ENCODE measurements at regions not wholly inside any gene's neighbourhood (a gene's known extent, or its start where the extent isn't known, plus 50 kb on each side); places are given as distances from the start of the nearest gene placed in this dataset.
A peak's percentile ranks its signal among the peaks of the same experiment; 100 is the strongest.

DNA sequence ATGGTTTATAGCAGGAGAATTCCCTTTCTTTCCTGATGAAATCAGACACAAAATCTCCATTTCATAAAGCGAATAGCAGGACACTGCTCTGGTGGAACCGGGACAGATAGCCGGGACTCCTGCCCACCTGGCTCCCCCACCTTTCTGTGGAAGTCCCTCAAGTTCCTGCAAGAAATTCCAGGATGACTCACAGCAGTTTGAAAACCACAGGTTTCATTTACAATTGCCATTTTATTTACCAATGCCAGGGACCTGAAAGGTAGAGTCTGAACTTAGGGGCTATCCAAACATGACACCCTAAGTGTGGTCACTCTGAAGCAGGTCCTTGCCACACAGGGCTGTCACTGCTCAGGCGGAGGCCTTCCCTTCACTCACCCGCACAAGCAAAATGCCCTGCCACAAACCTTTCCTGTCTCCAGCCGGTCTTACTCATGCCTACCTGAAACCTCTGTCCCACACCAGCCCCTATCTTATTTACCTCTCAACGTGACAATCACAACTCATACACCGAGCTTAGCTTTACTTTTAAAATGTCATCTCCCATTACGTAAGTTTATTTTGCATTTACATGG is 63.3 kb upstream of the TAF1L start:
- Histone ChIP-seq H3K4me1 (ENCODE audit: low read depth) (no peaks in the 10 kb centered on the region), H3K27ac (no peak overlapping the region), H3K4me3 (no peak overlapping the region), H3K36me3 (no peaks in the 10 kb centered on the region), H3K9me3 (ENCODE audit: low read depth) (no peaks in the 10 kb centered on the region), H3K27me3 (no peaks in the 10 kb centered on the region)
- DNase-seq (ENCODE audit: low read depth in 1 of 2, low spot score in 1 of 2), result no peak
- TF ChIP-seq, protein P1, sequence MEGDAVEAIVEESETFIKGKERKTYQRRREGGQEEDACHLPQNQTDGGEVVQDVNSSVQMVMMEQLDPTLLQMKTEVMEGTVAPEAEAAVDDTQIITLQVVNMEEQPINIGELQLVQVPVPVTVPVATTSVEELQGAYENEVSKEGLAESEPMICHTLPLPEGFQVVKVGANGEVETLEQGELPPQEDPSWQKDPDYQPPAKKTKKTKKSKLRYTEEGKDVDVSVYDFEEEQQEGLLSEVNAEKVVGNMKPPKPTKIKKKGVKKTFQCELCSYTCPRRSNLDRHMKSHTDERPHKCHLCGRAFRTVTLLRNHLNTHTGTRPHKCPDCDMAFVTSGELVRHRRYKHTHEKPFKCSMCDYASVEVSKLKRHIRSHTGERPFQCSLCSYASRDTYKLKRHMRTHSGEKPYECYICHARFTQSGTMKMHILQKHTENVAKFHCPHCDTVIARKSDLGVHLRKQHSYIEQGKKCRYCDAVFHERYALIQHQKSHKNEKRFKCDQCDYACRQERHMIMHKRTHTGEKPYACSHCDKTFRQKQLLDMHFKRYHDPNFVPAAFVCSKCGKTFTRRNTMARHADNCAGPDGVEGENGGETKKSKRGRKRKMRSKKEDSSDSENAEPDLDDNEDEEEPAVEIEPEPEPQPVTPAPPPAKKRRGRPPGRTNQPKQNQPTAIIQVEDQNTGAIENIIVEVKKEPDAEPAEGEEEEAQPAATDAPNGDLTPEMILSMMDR (IDR thresholded peaks at IDR 0.05; ENCODE audit: low read depth, low read length), result no peak

DNA sequence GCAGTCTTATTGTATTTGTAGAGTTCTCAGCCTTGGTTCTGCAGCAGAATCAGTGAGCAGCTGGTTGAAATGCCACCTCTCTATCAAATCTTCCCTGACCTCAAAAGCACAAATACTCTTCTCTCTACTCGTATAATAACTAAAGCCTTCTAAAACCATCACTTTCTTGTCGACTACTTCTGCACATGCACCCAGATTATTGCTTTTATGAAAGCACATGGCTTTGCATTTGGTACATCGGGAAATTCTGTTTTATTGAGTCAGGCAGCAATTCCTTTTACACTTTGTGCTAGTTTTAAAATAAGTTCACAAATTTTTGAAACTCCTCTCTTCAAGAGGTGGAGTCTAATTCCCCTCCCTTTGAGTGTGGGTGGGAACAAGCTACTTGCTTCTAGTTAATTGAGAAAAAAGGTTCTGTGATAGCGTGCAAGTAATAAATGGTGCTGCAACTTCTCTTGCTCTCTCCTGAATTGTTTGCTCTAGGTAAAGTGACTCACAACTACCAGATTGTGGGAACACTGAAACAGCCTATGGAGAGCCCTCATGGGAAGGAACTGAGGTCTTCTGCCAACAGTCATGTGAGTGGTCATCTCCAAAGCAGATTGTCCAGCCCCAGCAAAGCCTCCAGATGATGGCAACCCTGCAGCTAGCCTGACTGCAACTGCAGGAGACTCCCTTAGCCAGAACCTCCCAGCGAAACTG is 66.0 kb upstream of the TAF1L start:
- Histone ChIP-seq H3K9me3 (ENCODE audit: low read depth) (no peaks in the 10 kb centered on the region), H3K27me3 (no peaks in the 10 kb centered on the region), H3K27ac (no peak overlapping the region), H3K4me3 (no peak overlapping the region), H3K4me1 (ENCODE audit: low read depth) (no peaks in the 10 kb centered on the region), H3K36me3 (no peaks in the 10 kb centered on the region)
- TF ChIP-seq, protein P1 (IDR thresholded peaks at IDR 0.05; ENCODE audit: low read depth, low read length), result no peak
- DNase-seq (ENCODE audit: low read depth in 1 of 2, low spot score in 1 of 2), result no peak

DNA sequence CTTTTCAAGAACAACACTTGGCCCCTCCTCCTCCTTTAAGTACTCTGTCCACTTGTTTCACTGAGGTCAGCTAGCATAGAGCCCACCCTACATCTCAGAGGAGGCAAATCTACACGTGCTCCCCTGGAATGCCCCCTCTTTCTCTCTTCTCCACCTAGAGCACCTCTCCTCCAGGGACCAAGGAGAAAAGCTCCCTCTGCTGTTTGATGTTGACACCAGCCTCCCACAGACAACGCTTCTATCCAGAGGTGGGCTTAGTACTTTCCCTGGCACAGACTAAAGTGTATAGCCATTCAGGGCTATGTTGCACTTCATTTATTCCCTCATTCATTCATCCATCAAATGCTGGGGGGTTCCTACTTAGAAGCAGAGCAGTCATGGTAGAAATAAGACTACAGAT is 68.2 kb upstream of the TAF1L start:
- Histone ChIP-seq H3K27ac (no peak overlapping the region), H3K9me3 (ENCODE audit: low read depth) (no peaks in the 10 kb centered on the region), H3K27me3 (no peaks in the 10 kb centered on the region), H3K4me1 (ENCODE audit: low read depth) (no peaks in the 10 kb centered on the region), H3K4me3 (no peak overlapping the region), H3K36me3 (no peaks in the 10 kb centered on the region)
- DNase-seq (ENCODE audit: low read depth in 1 of 2, low spot score in 1 of 2), result peak; percentile 7 to 8
- TF ChIP-seq, protein P1 (IDR thresholded peaks at IDR 0.05; ENCODE audit: low read depth, low read length), result peak; percentile 26

DNA sequence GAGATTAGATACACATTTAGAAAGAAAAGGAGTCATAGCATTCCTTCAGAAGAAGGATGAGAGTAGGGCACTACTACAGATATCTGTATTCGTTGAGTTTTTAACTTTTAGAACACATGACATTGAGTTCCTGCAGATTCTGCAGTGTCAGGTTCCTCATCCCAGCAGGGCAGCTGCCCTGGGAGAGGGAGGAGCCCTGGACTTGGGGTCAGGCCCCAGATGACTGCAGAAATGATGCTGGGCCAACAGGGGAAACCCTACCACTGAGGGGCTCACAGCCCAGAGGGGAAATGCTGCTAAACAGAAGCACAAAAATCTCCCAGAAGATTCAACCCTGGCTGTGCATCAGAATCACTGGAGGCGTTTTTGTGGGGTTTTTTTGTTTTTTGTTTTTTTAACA is 68.9 kb upstream of the TAF1L start:
- TF ChIP-seq, protein P1 (IDR thresholded peaks at IDR 0.05; ENCODE audit: low read depth, low read length), result no peak
- H3K27ac ChIP-seq, result no peak overlapping the region
- H3K27me3 ChIP-seq, result no peaks in the 10 kb centered on the region
- H3K9me3 ChIP-seq (ENCODE audit: low read depth), result no peaks in the 10 kb centered on the region
- H3K36me3 ChIP-seq, result no peaks in the 10 kb centered on the region
- no peak overlapping the region for H3K4me3 ChIP-seq
- H3K4me1 ChIP-seq (ENCODE audit: low read depth), result no peaks in the 10 kb centered on the region
- no peak for DNase-seq (ENCODE audit: low read depth in 1 of 2, low spot score in 1 of 2)

DNA sequence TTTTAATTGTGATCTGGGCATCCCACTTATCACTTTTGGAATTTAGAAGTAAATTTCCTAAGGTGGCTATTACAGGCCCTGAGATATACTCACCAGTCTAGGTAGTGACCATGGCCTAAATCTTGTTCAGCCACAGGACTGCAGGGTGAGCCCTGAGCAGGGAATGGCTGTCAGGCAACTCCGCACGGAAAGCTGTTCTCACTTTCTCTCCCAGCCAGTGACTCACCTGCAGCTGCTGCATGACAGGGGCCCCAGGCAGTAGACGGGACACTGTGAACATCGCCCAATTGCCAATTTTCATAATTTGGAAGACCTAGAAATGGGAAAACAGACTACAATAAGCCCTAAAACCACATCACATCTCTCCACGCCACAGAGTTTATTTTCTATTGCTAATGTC is 69.6 kb upstream of the TAF1L start:
- DNase-seq (ENCODE audit: low read depth in 1 of 2, low spot score in 1 of 2), result no peak
- H3K4me1 ChIP-seq (ENCODE audit: low read depth), result no peaks in the 10 kb centered on the region
- no peaks in the 10 kb centered on the region for H3K36me3 ChIP-seq
- H3K27ac ChIP-seq, result no peak overlapping the region
- no peaks in the 10 kb centered on the region for H3K27me3 ChIP-seq
- H3K9me3 ChIP-seq (ENCODE audit: low read depth), result no peaks in the 10 kb centered on the region
- TF ChIP-seq, protein P1 (IDR thresholded peaks at IDR 0.05; ENCODE audit: low read depth, low read length), result no peak
- H3K4me3 ChIP-seq, result no peak overlapping the region
